Suprapubic skin (tissue), 3 donors: ENCODE measurements at regions not wholly inside any gene's neighbourhood (a gene's known extent, or its start where the extent isn't known, plus 50 kb on each side); places are given as distances from the start of the nearest gene placed in this dataset.

Experiments
- CTCF ChIP-seq, 2 donors: fragments of 200-600 bp in 1 of 2; fragments of 450-650 bp in 1 of 2; sonication (generic) in 1 of 2; IDR thresholded peaks; one replicate each; pipeline ENCODE4 v1.5.1; 2016 to 2019; ENCODE audit warnings: antibody characterized with exemption in 2 of 2, mild to moderate bottlenecking in 1 of 2, moderate library complexity in 1 of 2
- EP300 ChIP-seq: sonication (generic); formaldehyde crosslinking; IDR thresholded peaks from one replicate; pipeline ENCODE4 v1.6.1; 2017; ENCODE audit warnings: antibody characterized with exemption
- POLR2A ChIP-seq, 2 donors: fragments of 450-650 bp; IDR thresholded peaks; one replicate each; pipeline ENCODE4 v1.6.1; 2017; ENCODE audit warnings: antibody characterized with exemption in 2 of 2, mild to moderate bottlenecking in 2 of 2, moderate library complexity in 2 of 2

GRCh38 chr3:40723083-40723660 lies 198.4 kb downstream of the ZNF621 start:
- TF ChIP-seq EP300 (no peak), CTCF (IDR thresholded peaks at IDR 0.05) (no peak), POLR2A (IDR thresholded peaks at IDR 0.05) (no peak)
